ENCODE measurements at regions not wholly inside any gene's neighbourhood (a gene's known extent, or its start where the extent isn't known, plus 50 kb on each side); places are given as distances from the start of the nearest gene placed in this dataset.

- H4K5ac ChIP-seq (ENCODE audit: insufficient read length, low read depth, low read length) = no peak overlapping the region
- H3K4me2 ChIP-seq (ENCODE audit: insufficient read depth in 1 of 2, low read depth in 2 of 2, low read length in 2 of 2) = no peak overlapping the region
- no peak overlapping the region for H3K56ac ChIP-seq (replicated peaks; ENCODE audit: insufficient read length, low read depth, low read length)
- H2BK120ac ChIP-seq (replicated peaks; ENCODE audit: low read depth, low read length) = no peak overlapping the region
- H3K23me2 ChIP-seq (ENCODE audit: low read depth, low read length) = no peaks in the 10 kb centered on the region
- no peak overlapping the region for H2AFZ ChIP-seq (ENCODE audit: low read length)
- no peak overlapping the region for H3K4me3 ChIP-seq (ENCODE audit: extremely low read depth in 1 of 4, insufficient read depth in 2 of 4, low read depth in 3 of 4, low read length in 4 of 4)
- H3K27me3 ChIP-seq (replicated peaks in 1 of 4; ENCODE audit: control insufficient read depth in 3 of 4, extremely low read depth in 1 of 4, insufficient read depth in 3 of 4, low read length in 3 of 4) = no peaks in the 10 kb centered on the region
- H2BK5ac ChIP-seq (ENCODE audit: low read depth, low read length) = no peak overlapping the region
- H2BK15ac ChIP-seq (ENCODE audit: low read length) = no peak overlapping the region
- CTCF ChIA-PET (ENCODE audit: partially characterized antibody) = interaction anchor here (0.7 to 3.6 kb wide), 17 partner anchors 11 to 260 kb away, joined by 3 to 20 read pairs (median 5); no protein-coding TSS in a partner anchor
- H4K20me1 ChIP-seq (replicated peaks in 1 of 2; ENCODE audit: control insufficient read depth in 1 of 2, insufficient read depth in 2 of 2, low read length in 2 of 2) = no peaks in the 10 kb centered on the region
- WGBS, 2 experiments (ENCODE audit: extremely low coverage in 1 of 2, insufficient coverage in 1 of 2, insufficient read length in 1 of 2, insufficient replicate concordance in 2 of 2, low coverage in 1 of 2, low lambda C conversion rate in 2 of 2, missing lambda C conversion rate in 1 of 2) = 79% methylated on average over 7 of the region's 7 CpGs; no CpG with 5 or more reads in 1 of the 2 experiments
- no peak overlapping the region for H3K4ac ChIP-seq (replicated peaks; ENCODE audit: insufficient read length, low read depth, low read length)
- peaks cover 0 to 10% (median 6%) of the 10 kb centered on the region in 4 experiments; a peak in 2 of 7 replicates for H3K4me1 ChIP-seq (replicated peaks in 1 of 4; ENCODE audit: control insufficient read depth in 3 of 4, insufficient read depth in 4 of 4, low read length in 3 of 4)
- H3K14ac ChIP-seq (ENCODE audit: insufficient read length) = no peak overlapping the region
- H3K36me3 ChIP-seq (ENCODE audit: control insufficient read depth in 2 of 4, insufficient read depth in 4 of 4, low read length in 3 of 4) = no peaks in the 10 kb centered on the region
- H2AK5ac ChIP-seq (ENCODE audit: low read depth, low read length) = no peak overlapping the region
- H3K79me1 ChIP-seq (ENCODE audit: low read depth, low read length) = no peaks in the 10 kb centered on the region
- POLR2A ChIA-PET (ENCODE audit: partially characterized antibody) = interaction anchor here (0.6 kb wide), 1 partner anchor 265 kb away, joined by 4 read pairs; no protein-coding TSS in a partner anchor
- no peak overlapping the region for H4K91ac ChIP-seq (replicated peaks; ENCODE audit: insufficient read length, low read length)
- H3K9ac ChIP-seq (replicated peaks in 1 of 4; ENCODE audit: extremely low read depth in 1 of 4, low read depth in 3 of 4, low read length in 3 of 4) = no peak overlapping the region
- 0 out of 2 replicates have a peak overlapping the region, but pooled peaks have one; percentile 1 for H2BK12ac ChIP-seq (ENCODE audit: low read depth, low read length)
- no peaks in the 10 kb centered on the region for H3K79me2 ChIP-seq (ENCODE audit: control insufficient read depth in 1 of 2, insufficient read depth in 2 of 2, low read length in 2 of 2)
- no peak overlapping the region for H3K23ac ChIP-seq (ENCODE audit: insufficient read length)
- H2BK20ac ChIP-seq (ENCODE audit: low read length) = no peak overlapping the region
- H3K18ac ChIP-seq (ENCODE audit: extremely low read depth, low read length) = no peak overlapping the region
- FAIRE-seq (no peak), DNase-seq (ENCODE audit: low read depth in 1 of 2, low spot score in 2 of 2) (peak; percentile 25 to 59)
- H4K8ac ChIP-seq (ENCODE audit: extremely low read depth, insufficient read depth, low read length) = no peak overlapping the region
- H3K9me3 ChIP-seq (ENCODE audit: insufficient read depth in 2 of 2, low read depth in 1 of 2, low read length in 1 of 2) = no peaks in the 10 kb centered on the region
- H3K27ac ChIP-seq (ENCODE audit: low read depth, low read length) = no peak overlapping the region
- TF ChIP-seq CTCF (IDR thresholded peaks at IDR 0.05; ENCODE audit: control extremely low read depth in 1 of 3, insufficient read depth in 1 of 3, low read depth in 1 of 3, low read length in 3 of 3) = peak; percentile 65 to 79 (median 74)
- TF ChIP-seq POU5F1 (IDR thresholded peaks at IDR 0.05; ENCODE audit: low read depth, low read length) = no peak
- no peak for TF ChIP-seq KDM4A (IDR thresholded peaks at IDR 0.05; ENCODE audit: low read depth, low read length, severe bottlenecking)
- peak; percentile 55 for TF ChIP-seq RAD21 (IDR thresholded peaks at IDR 0.05 in 1 of 2, conservative IDR thresholded peaks at IDR 0.05 in 1 of 2; ENCODE audit: low read depth in 2 of 2, low read length in 2 of 2)
- TF ChIP-seq TBP (IDR thresholded peaks at IDR 0.05; ENCODE audit: low read depth, low read length) = no peak
- TF ChIP-seq JUN (IDR thresholded peaks at IDR 0.05; ENCODE audit: low read depth, low read length) = no peak
- TF ChIP-seq ZNF274 (IDR thresholded peaks at IDR 0.05; ENCODE audit: borderline replicate concordance, extremely low read depth, low read length) = no peak
- TF ChIP-seq BCL11A (IDR thresholded peaks at IDR 0.05; ENCODE audit: low read depth in 2 of 2, low read length in 2 of 2) = no peak
- peak; percentile 89 for TF ChIP-seq MAX (IDR thresholded peaks at IDR 0.05)
- no peak for TF ChIP-seq KDM5A (IDR thresholded peaks at IDR 0.05; ENCODE audit: low read length)
These were observed 141.4 kb downstream of the LRRC70 start for GRCh38 chr5:62720031-62720441.

Data from H1 (cell line).